ENCODE measurements at regions not wholly inside any gene's neighbourhood (a gene's known extent, or its start where the extent isn't known, plus 50 kb on each side); places are given as distances from the start of the nearest gene placed in this dataset.

GRCh38 chr3:117671722-117672318, 962.2 kb downstream of the TUSC7 start:
- Histone ChIP-seq H3K4me3 (ENCODE audit: low read length) (no peak overlapping the region), H3K9ac (ENCODE audit: low read length) (no peak overlapping the region), H3K27me3 (ENCODE audit: low read length) (no peaks in the 10 kb centered on the region), H3K4me2 (ENCODE audit: low read length) (no peak overlapping the region), H3K4me1 (ENCODE audit: insufficient read depth, low read length) (no peaks in the 10 kb centered on the region), H3K79me2 (ENCODE audit: low read length) (no peaks in the 10 kb centered on the region), H3K36me3 (ENCODE audit: low read depth, low read length) (no peaks in the 10 kb centered on the region), H3K9me3 (ENCODE audit: low read length) (0 out of 2 replicates have a peak, but pooled peaks cover 7% of the 10 kb centered on the region), H3K27ac (ENCODE audit: low read length) (no peak overlapping the region), H3F3A (ENCODE audit: low read length, unreplicated experiment) (no peaks in the 10 kb centered on the region), H2AFZ (ENCODE audit: low read length) (no peak overlapping the region), H3K9me2 (replicated peaks; ENCODE audit: low read length) (no peaks in the 10 kb centered on the region), H4K20me1 (ENCODE audit: low read length) (no peaks in the 10 kb centered on the region)
- BruUV-seq (replicated peaks) = no TSS peak
- ChIA-PET POLR2A (ENCODE audit: unreplicated experiment) (no interaction called here), CTCF (no interaction called here)
- intact Hi-C loops (cut with micrococcal nuclease) = no loop called here
- ATAC-seq (no peak), DNase-seq (no peak)
- no peak for TF ChIP-seq EZH2 (IDR thresholded peaks at IDR 0.05; ENCODE audit: low read length, unreplicated experiment)
- no peak for TF ChIP-seq EZH2phosphoT487 (IDR thresholded peaks at IDR 0.05; ENCODE audit: borderline replicate concordance, low read length)
- TF ChIP-seq CTCF (conservative IDR thresholded peaks at IDR 0.05; ENCODE audit: low read depth, low read length) = no peak

- ATAC-seq (no peak), DNase-seq (no peak)
- Histone ChIP-seq H3K9ac (ENCODE audit: low read length) (no peak overlapping the region), H2AFZ (ENCODE audit: low read length) (no peak overlapping the region), H3K9me2 (replicated peaks; ENCODE audit: low read length) (no peaks in the 10 kb centered on the region), H3K79me2 (ENCODE audit: low read length) (no peaks in the 10 kb centered on the region), H3K9me3 (ENCODE audit: low read length) (0 out of 2 replicates have a peak, but pooled peaks cover 7% of the 10 kb centered on the region), H3F3A (ENCODE audit: low read length, unreplicated experiment) (no peaks in the 10 kb centered on the region), H3K36me3 (ENCODE audit: low read depth, low read length) (no peaks in the 10 kb centered on the region), H3K4me1 (ENCODE audit: insufficient read depth, low read length) (no peaks in the 10 kb centered on the region), H3K27me3 (ENCODE audit: low read length) (no peaks in the 10 kb centered on the region), H4K20me1 (ENCODE audit: low read length) (no peaks in the 10 kb centered on the region), H3K4me2 (ENCODE audit: low read length) (no peak overlapping the region), H3K4me3 (ENCODE audit: low read length) (no peak overlapping the region), H3K27ac (ENCODE audit: low read length) (no peak overlapping the region)
- CTCF ChIA-PET = no interaction called here
- POLR2A ChIA-PET (ENCODE audit: unreplicated experiment) = no interaction called here
- intact Hi-C loops (cut with micrococcal nuclease) = no loop called here
- no TSS peak for BruUV-seq (replicated peaks)
- TF ChIP-seq EZH2 (IDR thresholded peaks at IDR 0.05; ENCODE audit: low read length, unreplicated experiment) (no peak), CTCF (conservative IDR thresholded peaks at IDR 0.05; ENCODE audit: low read depth, low read length) (no peak), EZH2phosphoT487 (IDR thresholded peaks at IDR 0.05; ENCODE audit: borderline replicate concordance, low read length) (no peak)
Observed at GRCh38 chr3:117674321-117674720, 964.7 kb downstream of the TUSC7 start.

DNA sequence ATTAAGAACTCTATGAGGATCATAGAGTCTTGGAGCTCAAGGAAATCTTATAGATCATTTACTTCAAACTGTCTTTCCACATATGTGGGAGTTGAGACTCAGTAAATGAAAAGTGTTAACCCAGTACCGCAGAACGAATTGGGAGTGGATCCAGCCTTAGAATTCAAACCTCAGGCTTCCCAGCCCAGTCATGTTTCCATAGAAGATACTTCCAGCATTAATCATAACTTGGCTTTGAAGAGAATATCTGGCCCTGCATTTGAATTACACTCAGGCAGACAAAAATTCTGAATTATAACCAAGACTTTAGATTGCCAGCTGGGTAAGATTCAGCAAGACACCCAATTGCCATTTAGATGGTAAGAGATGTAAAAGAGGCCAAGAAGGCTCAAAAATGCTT, 972.0 kb downstream of the TUSC7 start:
- Histone ChIP-seq H3K9me2 (replicated peaks; ENCODE audit: low read length) (no peaks in the 10 kb centered on the region), H3K4me2 (ENCODE audit: low read length) (no peak overlapping the region), H3K27me3 (ENCODE audit: low read length) (no peaks in the 10 kb centered on the region), H2AFZ (ENCODE audit: low read length) (no peak overlapping the region), H3K9ac (ENCODE audit: low read length) (no peak overlapping the region), H3K4me3 (ENCODE audit: low read length) (no peak overlapping the region), H3K4me1 (ENCODE audit: insufficient read depth, low read length) (no peaks in the 10 kb centered on the region), H4K20me1 (ENCODE audit: low read length) (no peaks in the 10 kb centered on the region), H3K27ac (ENCODE audit: low read length) (no peak overlapping the region), H3K9me3 (ENCODE audit: low read length) (no peaks in the 10 kb centered on the region), H3K79me2 (ENCODE audit: low read length) (no peaks in the 10 kb centered on the region), H3K36me3 (ENCODE audit: low read depth, low read length) (no peaks in the 10 kb centered on the region), H3F3A (ENCODE audit: low read length, unreplicated experiment) (no peaks in the 10 kb centered on the region)
- POLR2A ChIA-PET (ENCODE audit: unreplicated experiment) = no interaction called here
- DNase-seq = no peak
- BruUV-seq (replicated peaks) = no TSS peak
- intact Hi-C loops (cut with micrococcal nuclease) = no loop called here
- CTCF ChIA-PET = interaction anchor here (0.6 kb wide), 1 partner anchor 1697 kb away, joined by 3 read pairs; no protein-coding TSS in a partner anchor
- no peak for TF ChIP-seq CTCF (conservative IDR thresholded peaks at IDR 0.05; ENCODE audit: low read depth, low read length)
- no peak for TF ChIP-seq EZH2 (IDR thresholded peaks at IDR 0.05; ENCODE audit: low read length, unreplicated experiment)
- no peak for TF ChIP-seq EZH2phosphoT487 (IDR thresholded peaks at IDR 0.05; ENCODE audit: borderline replicate concordance, low read length)
- ATAC-seq = no peak

Measured in PC-3 (cell line).